Stimulated activated CD8-positive, alpha-beta memory T cell treated with anti-CD3 and anti-CD28 coated beads, Interleukin-15, amount 100 ng/mL, for 24 hours (primary cell): ENCODE measurements at regions not wholly inside any gene's neighbourhood (a gene's known extent, or its start where the extent isn't known, plus 50 kb on each side); places are given as distances from the start of the nearest gene placed in this dataset.

Experiments used
- DNase-seq: peaks from one replicate; pipeline ENCODE4 v3.0.0-alpha.2; 2020; ENCODE audit warnings: low read depth

- DNase-seq, result no peak
Measured at GRCh38 chr6:4587171-4587570, 189.0 kb upstream of the CDYL start.

GRCh38 chr6:4586469-4586859 is 189.7 kb upstream of the CDYL start:
- DNase-seq, result no peak

GRCh38 chr6:4585682-4586468 is 190.3 kb upstream of the CDYL start:
- no peak for DNase-seq

- no peak for DNase-seq
Measured at GRCh38 chr6:4584801-4585200, 191.4 kb upstream of the CDYL start.

GRCh38 chr6:4582506-4583417 is 193.4 kb upstream of the CDYL start:
- DNase-seq, result no peak

- no peak for DNase-seq
Measured at GRCh38 chr6:4581468-4582385, 194.5 kb upstream of the CDYL start.

- DNase-seq, result no peak
Measured at GRCh38 chr6:4580361-4580760, 195.8 kb upstream of the CDYL start.

- DNase-seq, result no peak
Measured at GRCh38 chr6:4577406-4577805, 198.8 kb upstream of the CDYL start.

- no peak for DNase-seq
Measured at GRCh38 chr6:4575714-4576113, 200.5 kb upstream of the CDYL start.

- no peak for DNase-seq
Measured at GRCh38 chr6:4574007-4574406, 202.2 kb upstream of the CDYL start.

GRCh38 chr6:4571011-4571410 is 205.2 kb upstream of the CDYL start:
- DNase-seq, result no peak

GRCh38 chr6:4568138-4568537 is 208.1 kb upstream of the CDYL start:
- DNase-seq, result no peak

GRCh38 chr6:4567141-4567540 is 209.1 kb upstream of the CDYL start:
- DNase-seq, result no peak

- DNase-seq, result no peak
Measured at GRCh38 chr6:4565301-4566250, 210.6 kb upstream of the CDYL start.

GRCh38 chr6:4564801-4565271 is 211.4 kb upstream of the CDYL start:
- DNase-seq, result no peak

- DNase-seq, result no peak
Measured at GRCh38 chr6:4563877-4564276, 212.3 kb upstream of the CDYL start.

GRCh38 chr6:4563156-4563555 is 213.0 kb upstream of the CDYL start:
- no peak for DNase-seq

- no peak for DNase-seq
Measured at GRCh38 chr6:4561773-4562400, 214.3 kb upstream of the CDYL start.

- no peak for DNase-seq
Measured at GRCh38 chr6:4561078-4561435, 215.1 kb upstream of the CDYL start.
